ENCODE measurements at regions not wholly inside any gene's neighbourhood (a gene's known extent, or its start where the extent isn't known, plus 50 kb on each side); places are given as distances from the start of the nearest gene placed in this dataset.

DNA sequence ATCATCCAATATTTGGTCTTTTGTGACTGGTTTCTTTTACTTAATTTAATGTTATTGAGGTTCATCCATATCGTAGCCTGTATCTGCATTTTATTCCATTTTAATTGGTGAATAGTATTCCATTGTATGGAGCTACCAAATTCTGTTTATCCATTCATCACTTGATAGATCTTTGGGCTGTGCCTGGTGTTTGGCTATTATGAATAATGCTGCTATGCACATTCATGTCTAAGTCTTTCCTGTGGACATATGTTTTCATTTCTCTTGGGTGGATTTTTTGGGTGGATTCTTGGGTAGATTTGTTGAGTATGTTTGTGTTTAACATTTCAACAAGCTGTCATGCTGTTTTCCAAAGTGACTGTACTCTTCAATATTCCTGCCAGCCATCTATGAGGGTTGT is 52.5 kb upstream of the NEDD4L start:
- CTCF ChIA-PET: no interaction called here
- DNase-seq: no peak
- Mint-ChIP-seq H3K4me1 (no peaks in the 10 kb centered on the region), H3K27me3 (peaks cover 10% of the 10 kb centered on the region), H3K27ac (no peak overlapping the region), H3K36me3 (no peaks in the 10 kb centered on the region), H3K9me3 (no peaks in the 10 kb centered on the region), H3K4me3 (no peak overlapping the region)

- no peak overlapping the region for H3K27ac Mint-ChIP-seq
- no peak for DNase-seq
- CTCF ChIA-PET: no interaction called here
- H3K36me3 Mint-ChIP-seq: no peaks in the 10 kb centered on the region
- H3K9me3 Mint-ChIP-seq: no peaks in the 10 kb centered on the region
- no peak overlapping the region for H3K4me3 Mint-ChIP-seq
- H3K4me1 Mint-ChIP-seq: no peaks in the 10 kb centered on the region
- peaks cover 4% of the 10 kb centered on the region for H3K27me3 Mint-ChIP-seq
Observed at GRCh38 chr18:57989536-57989935, 54.5 kb upstream of the NEDD4L start.

GRCh38 chr18:57984490-57985115 is 59.4 kb upstream of the NEDD4L start:
- no peaks in the 10 kb centered on the region for H3K4me1 Mint-ChIP-seq
- no peaks in the 10 kb centered on the region for H3K9me3 Mint-ChIP-seq
- no peak for DNase-seq
- H3K27me3 Mint-ChIP-seq: peaks cover 5% of the 10 kb centered on the region
- H3K36me3 Mint-ChIP-seq: no peaks in the 10 kb centered on the region
- no peak overlapping the region for H3K27ac Mint-ChIP-seq
- CTCF ChIA-PET: interaction anchor here (0.8 kb wide), 1 partner anchor 103 kb away, joined by 3 read pairs; no protein-coding TSS in a partner anchor
- no peak overlapping the region for H3K4me3 Mint-ChIP-seq

DNA sequence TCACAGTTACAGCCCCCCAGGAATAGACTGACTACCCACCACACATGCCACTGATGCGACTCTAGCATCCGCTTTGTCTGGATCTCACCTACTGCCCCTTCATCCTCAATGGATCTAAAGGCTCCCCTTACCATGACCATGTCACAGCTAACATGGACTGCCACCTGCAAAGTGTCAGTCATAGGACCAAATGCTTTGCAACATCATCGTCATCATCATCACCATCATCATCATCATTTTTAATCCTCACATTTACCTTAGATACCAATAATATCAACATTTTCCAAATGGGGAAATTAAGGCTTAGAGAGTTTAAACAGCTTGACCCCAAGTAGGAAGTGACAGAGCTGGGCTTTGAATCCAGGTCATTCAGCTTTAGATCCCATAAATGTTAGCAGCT is 60.1 kb upstream of the NEDD4L start:
- H3K9me3 Mint-ChIP-seq: no peaks in the 10 kb centered on the region
- DNase-seq: no peak
- H3K4me1 Mint-ChIP-seq: no peaks in the 10 kb centered on the region
- CTCF ChIA-PET: interaction anchor here (0.8 to 1.0 kb wide), 2 partner anchors 102 kb away, joined by 3 read pairs; no protein-coding TSS in a partner anchor
- H3K4me3 Mint-ChIP-seq: no peak overlapping the region
- H3K27me3 Mint-ChIP-seq: peaks cover 5% of the 10 kb centered on the region
- no peak overlapping the region for H3K27ac Mint-ChIP-seq
- H3K36me3 Mint-ChIP-seq: no peaks in the 10 kb centered on the region

GRCh38 chr18:57983472-57983871 is 60.6 kb upstream of the NEDD4L start:
- H3K27ac Mint-ChIP-seq: no peak overlapping the region
- no peak overlapping the region for H3K4me3 Mint-ChIP-seq
- CTCF ChIA-PET: interaction anchor here (1.0 kb wide), 1 partner anchor 102 kb away, joined by 3 read pairs; no protein-coding TSS in a partner anchor

GRCh38 chr18:57982372-57983021 is 61.5 kb upstream of the NEDD4L start:
- CTCF ChIA-PET: no interaction called here
- Mint-ChIP-seq H3K27ac (no peak overlapping the region), H3K27me3 (peaks cover 13% of the 10 kb centered on the region), H3K4me1 (no peaks in the 10 kb centered on the region), H3K4me3 (no peak overlapping the region), H3K36me3 (no peaks in the 10 kb centered on the region), H3K9me3 (no peaks in the 10 kb centered on the region)
- DNase-seq: no peak

More at GRCh38 chr18:57983472-57983871, 60.6 kb upstream of the NEDD4L start:
- DNase-seq: no peak
- no peaks in the 10 kb centered on the region for H3K36me3 Mint-ChIP-seq
- H3K27me3 Mint-ChIP-seq: peaks cover 9% of the 10 kb centered on the region
- H3K4me1 Mint-ChIP-seq: no peaks in the 10 kb centered on the region
- no peaks in the 10 kb centered on the region for H3K9me3 Mint-ChIP-seq

DNA sequence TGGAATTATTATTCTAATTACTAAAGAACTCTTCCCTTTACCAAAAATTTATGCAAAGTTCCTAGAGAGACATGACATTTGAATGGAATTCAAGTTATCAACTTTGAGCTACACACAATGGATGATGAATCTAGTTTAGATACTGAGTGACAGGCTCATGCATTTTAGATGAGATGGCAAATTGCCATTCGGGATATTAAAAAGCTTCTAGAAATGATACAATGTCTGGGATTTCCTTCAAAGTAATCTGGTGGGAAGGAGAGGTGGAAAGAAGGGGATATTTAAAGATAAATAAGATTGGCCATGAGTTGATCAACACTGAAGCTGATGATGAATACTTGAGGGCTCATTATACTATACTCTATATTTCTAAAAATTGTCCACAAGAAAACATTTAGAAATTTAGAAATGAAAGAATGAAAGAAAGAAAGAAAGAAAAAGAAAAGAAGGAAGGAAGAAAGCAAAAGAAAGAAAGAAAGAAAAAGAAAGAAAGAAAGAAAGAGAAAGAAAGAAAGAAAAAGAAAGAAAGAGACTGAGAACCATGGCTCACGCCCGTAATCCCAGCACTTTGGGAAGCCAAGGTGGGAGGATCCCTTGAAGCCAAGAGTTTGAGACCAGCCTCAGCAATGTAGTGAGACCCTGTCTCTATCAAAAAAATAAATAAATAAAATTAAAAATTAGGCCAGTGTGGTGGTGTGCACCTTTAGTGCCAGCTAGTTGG is 62.6 kb upstream of the NEDD4L start:
- Mint-ChIP-seq H3K4me1 (no peaks in the 10 kb centered on the region), H3K27me3 (peaks cover 13% of the 10 kb centered on the region), H3K9me3 (no peaks in the 10 kb centered on the region), H3K27ac (no peak overlapping the region), H3K4me3 (no peak overlapping the region), H3K36me3 (no peaks in the 10 kb centered on the region)
- DNase-seq: no peak
- CTCF ChIA-PET: no interaction called here

DNA sequence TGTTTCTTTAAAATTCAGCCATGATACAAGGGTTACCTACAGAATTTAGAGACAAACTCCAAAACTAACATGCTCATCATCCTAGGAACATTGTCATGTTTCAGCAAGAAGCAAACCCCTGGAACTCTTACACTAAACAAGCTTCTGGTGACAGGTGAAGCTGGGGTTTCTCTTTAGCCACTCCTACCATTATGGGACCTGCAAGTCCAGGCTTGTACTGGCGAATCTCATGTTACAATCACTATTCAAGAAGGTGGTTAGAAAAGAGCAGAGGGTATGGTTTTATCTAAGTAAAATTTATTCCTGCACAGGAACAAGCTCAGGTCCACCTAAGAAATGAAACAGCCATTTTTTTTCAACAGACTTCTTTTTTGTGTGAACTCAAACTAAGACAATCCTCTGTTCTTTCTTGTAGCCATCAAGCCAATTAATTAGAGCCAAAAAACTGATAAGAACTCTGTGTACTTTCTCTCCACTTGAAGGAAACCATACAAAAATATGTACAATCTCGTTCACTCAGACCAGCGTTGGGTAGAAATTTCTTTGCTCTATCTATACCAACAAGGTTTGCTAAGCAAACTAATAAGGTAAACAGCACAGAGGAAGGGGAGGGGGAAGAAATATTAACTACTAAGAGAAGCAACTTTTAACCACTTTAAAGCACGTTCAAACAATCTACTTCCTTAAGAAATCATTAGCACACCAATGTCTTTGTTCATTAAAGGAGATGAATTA is 63.3 kb upstream of the NEDD4L start:
- Mint-ChIP-seq H3K27ac (no peak overlapping the region), H3K36me3 (no peaks in the 10 kb centered on the region), H3K4me1 (peaks cover 5% of the 10 kb centered on the region), H3K4me3 (no peak overlapping the region), H3K27me3 (peaks cover 16% of the 10 kb centered on the region), H3K9me3 (no peaks in the 10 kb centered on the region)
- no peak for DNase-seq
- CTCF ChIA-PET: no interaction called here

DNA sequence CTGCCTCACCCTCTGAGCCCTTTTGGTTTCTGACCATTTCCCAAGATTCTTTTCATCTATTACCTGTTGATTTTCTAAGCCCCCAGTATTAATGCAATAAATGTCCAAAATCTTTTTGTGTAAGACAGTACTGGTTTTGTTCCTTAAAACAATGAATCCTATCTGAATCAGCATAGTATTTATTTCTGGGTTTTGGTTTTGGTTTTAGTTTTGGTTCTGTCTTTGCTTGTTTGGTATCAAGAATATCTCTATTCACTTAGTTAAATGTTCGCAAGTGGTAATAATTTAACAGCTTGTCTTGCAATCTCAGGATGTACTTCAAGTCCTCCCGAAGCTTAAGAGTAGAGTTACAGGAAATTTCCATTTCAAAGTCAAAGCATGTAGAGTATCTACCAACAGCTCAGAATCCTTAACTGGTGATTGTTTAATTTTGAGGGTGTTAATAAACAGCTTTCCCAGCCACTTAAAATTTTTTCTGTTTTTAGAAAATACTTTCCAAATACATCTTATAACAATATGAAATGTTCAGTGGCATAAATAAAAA is 67.7 kb upstream of the NEDD4L start:
- CTCF ChIA-PET: interaction anchor here (0.8 kb wide), 1 partner anchor 18 kb away, joined by 3 read pairs; no protein-coding TSS in a partner anchor
- no peak overlapping the region for H3K27ac Mint-ChIP-seq
- no peaks in the 10 kb centered on the region for H3K36me3 Mint-ChIP-seq

GRCh38 chr18:57975805-57976204 is 68.2 kb upstream of the NEDD4L start:
- Mint-ChIP-seq H3K27ac (no peak overlapping the region), H3K27me3 (peaks cover 14% of the 10 kb centered on the region), H3K9me3 (no peaks in the 10 kb centered on the region), H3K36me3 (no peaks in the 10 kb centered on the region), H3K4me1 (peaks cover 5% of the 10 kb centered on the region), H3K4me3 (no peak overlapping the region)
- no peak for DNase-seq
- CTCF ChIA-PET: no interaction called here

More for the DNA sequence above, 67.7 kb upstream of the NEDD4L start:
- no peaks in the 10 kb centered on the region for H3K9me3 Mint-ChIP-seq
- DNase-seq: no peak
- peaks cover 14% of the 10 kb centered on the region for H3K27me3 Mint-ChIP-seq
- peaks cover 5% of the 10 kb centered on the region for H3K4me1 Mint-ChIP-seq
- H3K4me3 Mint-ChIP-seq: no peak overlapping the region

DNA sequence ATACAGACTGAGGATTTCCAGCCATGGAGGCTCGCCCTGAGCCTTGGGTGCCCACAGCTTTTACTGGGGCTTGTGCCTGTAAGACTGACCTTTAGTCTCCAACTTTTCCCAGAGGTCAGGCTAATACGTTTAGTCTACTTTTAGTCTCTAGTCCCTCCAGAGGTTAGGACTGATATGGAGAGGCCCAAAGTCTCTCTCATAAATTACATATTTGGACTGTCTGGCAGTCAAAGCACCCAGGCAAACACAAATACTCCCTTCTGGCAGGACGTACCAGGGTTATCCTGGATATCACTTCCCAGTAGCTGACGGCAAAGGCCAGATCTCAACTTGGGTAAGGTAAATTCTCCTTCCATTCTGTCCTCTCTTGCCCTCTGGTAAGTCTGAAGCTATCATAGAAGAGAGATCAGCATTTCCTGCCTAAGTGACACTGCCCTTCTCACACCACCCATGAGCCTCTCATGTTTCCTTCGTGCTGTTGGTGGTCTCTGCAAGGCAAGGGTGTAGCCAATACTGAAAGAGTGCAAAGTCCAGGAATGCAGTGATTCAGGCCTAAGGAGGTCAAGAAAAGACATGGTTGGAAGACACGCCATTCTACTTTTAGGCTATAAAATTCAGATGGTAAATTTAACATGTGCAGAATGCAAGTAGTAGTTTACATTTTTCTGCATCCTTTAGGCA is 69.3 kb upstream of the NEDD4L start:
- Mint-ChIP-seq H3K27ac (no peak overlapping the region), H3K36me3 (no peaks in the 10 kb centered on the region), H3K27me3 (peaks cover 14% of the 10 kb centered on the region), H3K4me1 (peaks cover 10% of the 10 kb centered on the region), H3K4me3 (no peak overlapping the region), H3K9me3 (no peaks in the 10 kb centered on the region)
- no peak for DNase-seq
- CTCF ChIA-PET: interaction anchor here (0.8 kb wide), 1 partner anchor 36 kb away, joined by 3 read pairs; no protein-coding TSS in a partner anchor

DNA sequence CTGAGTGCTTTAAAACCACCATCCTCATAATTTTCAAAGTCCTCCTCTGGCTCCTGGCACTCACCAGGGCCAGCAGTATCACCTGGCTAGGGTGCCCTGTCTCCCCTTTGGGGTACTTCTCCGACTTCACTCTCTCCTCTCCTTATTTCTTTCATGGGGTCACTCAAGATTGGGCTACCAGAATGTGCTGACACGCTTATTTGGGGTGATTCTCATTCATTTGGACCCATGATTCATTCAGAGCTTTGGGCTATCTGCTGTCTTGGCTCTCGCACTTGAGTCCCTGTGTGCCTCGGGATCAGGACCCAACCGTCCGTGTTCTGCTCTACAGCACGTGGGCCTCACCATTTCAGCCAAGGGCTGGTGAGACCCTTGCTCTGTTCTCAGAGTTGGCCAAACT is 70.1 kb upstream of the NEDD4L start:
- Mint-ChIP-seq H3K4me1 (peaks cover 12% of the 10 kb centered on the region), H3K27ac (no peak overlapping the region), H3K4me3 (no peak overlapping the region), H3K27me3 (peaks cover 14% of the 10 kb centered on the region), H3K36me3 (no peaks in the 10 kb centered on the region), H3K9me3 (no peaks in the 10 kb centered on the region)
- CTCF ChIA-PET: interaction anchor here (0.8 kb wide), 1 partner anchor 37 kb away, joined by 3 read pairs; no protein-coding TSS in a partner anchor
- no peak for DNase-seq

DNA sequence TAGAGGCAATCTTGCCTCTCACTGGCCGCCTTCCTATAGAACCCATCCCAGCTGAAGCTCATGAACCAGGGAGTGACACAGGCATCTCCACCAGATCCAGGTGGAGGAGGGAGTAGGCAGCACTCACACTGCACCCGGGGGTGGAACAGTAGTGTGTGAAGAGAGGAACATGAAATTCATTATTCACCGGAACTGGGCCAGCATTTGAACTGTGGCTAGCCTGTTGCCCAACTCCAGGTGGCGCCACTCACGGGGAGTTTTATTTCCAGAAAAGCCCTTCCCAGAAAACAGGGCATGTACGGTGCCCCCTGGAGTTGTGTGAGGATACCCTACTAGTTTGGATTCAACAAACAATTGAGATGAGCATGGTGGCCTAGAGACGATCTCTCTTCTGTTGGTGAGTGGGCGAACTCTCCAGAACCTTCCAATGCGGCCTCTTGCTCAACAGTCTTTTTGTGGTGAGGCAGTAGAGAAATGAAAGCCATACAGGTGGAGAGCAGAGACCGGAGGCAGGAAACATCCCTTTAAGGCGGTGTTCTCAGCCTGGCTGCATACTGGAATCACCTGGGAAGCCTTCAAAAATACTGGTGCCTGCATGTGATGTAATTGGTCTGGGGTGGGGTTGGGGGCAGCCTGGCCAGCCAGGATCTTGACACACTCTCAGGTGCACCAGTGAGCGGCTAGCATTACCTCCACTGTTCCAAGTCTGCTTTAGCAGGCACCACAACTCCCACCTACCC is 73.5 kb upstream of the NEDD4L start:
- peaks cover 8% of the 10 kb centered on the region for H3K4me1 Mint-ChIP-seq
- H3K9me3 Mint-ChIP-seq: no peaks in the 10 kb centered on the region
- no peaks in the 10 kb centered on the region for H3K36me3 Mint-ChIP-seq
- peaks cover 6% of the 10 kb centered on the region for H3K27me3 Mint-ChIP-seq
- H3K27ac Mint-ChIP-seq: no peak overlapping the region
- no peak overlapping the region for H3K4me3 Mint-ChIP-seq
- CTCF ChIA-PET: no interaction called here
- no peak for DNase-seq
